ENCODE measurements at regions not wholly inside any gene's neighbourhood (a gene's known extent, or its start where the extent isn't known, plus 50 kb on each side); places are given as distances from the start of the nearest gene placed in this dataset.

GRCh38 chr14:106414464-106414863 lies 888.1 kb downstream of the TMEM121 start:
- TF ChIP-seq, protein P1, sequence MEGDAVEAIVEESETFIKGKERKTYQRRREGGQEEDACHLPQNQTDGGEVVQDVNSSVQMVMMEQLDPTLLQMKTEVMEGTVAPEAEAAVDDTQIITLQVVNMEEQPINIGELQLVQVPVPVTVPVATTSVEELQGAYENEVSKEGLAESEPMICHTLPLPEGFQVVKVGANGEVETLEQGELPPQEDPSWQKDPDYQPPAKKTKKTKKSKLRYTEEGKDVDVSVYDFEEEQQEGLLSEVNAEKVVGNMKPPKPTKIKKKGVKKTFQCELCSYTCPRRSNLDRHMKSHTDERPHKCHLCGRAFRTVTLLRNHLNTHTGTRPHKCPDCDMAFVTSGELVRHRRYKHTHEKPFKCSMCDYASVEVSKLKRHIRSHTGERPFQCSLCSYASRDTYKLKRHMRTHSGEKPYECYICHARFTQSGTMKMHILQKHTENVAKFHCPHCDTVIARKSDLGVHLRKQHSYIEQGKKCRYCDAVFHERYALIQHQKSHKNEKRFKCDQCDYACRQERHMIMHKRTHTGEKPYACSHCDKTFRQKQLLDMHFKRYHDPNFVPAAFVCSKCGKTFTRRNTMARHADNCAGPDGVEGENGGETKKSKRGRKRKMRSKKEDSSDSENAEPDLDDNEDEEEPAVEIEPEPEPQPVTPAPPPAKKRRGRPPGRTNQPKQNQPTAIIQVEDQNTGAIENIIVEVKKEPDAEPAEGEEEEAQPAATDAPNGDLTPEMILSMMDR (IDR thresholded peaks at IDR 0.05) = no peak
- no peak for TF ChIP-seq POLR2A (IDR thresholded peaks at IDR 0.05)
